GM12878 (cell line): ENCODE measurements at regions not wholly inside any gene's neighbourhood (a gene's known extent, or its start where the extent isn't known, plus 50 kb on each side); places are given as distances from the start of the nearest gene placed in this dataset.

Experiments used
- ATAC-seq: fragments of 200-7000 bp; cut with Tn5 transposase; 3 replicates; pipeline ENCODE4 v1.9.1; 2020; ENCODE audit warnings: mild to moderate bottlenecking, moderate library complexity
- BruUV-seq: library from RNA; stranded (reverse); fragments of 400-500 nt; replicated peaks from 2 replicates; lab custom pipeline; 2021; lab: Mats Ljungman, UMichigan
- CTCF ChIA-PET: fragments of 300-600 bp; sonication (Branson Sonifier 250); formaldehyde crosslinking; extraction: SDS; loops from one replicate; lab custom pipeline; 2021; ENCODE audit warnings: inconsistent platforms; lab: Yijun Ruan, JAX
- POLR2A ChIA-PET: fragments of 350-600 bp; formaldehyde crosslinking; extraction: SDS; loops from one replicate; lab custom pipeline; 2021; ENCODE audit warnings: inconsistent platforms; lab: Charles Lee
- RAD21 ChIA-PET: fragments of 300-600 bp; sonication (Branson Sonifier 250); formaldehyde crosslinking; loops from one replicate; lab custom pipeline; 2023; ENCODE audit warnings: antibody characterized with exemption; ENCODE audit not compliant: unreplicated experiment; lab: Charles Lee
- SMC1A ChIA-PET: fragments of 300-600 bp; sonication (Branson Sonifier 250); formaldehyde crosslinking; loops from one replicate; lab custom pipeline; 2023; ENCODE audit not compliant: unreplicated experiment, uncharacterized antibody; lab: Charles Lee
- DNase-seq: peaks from one replicate; pipeline ENCODE4 v3.0.0-alpha.2; 2011; ENCODE audit warnings: low read depth, low spot score
- FAIRE-seq: peaks from 3 replicates; lab custom pipeline; 2011; peaks lifted over from hg19 to GRCh38; lab: Jason Lieb, UNC
- H2AFZ ChIP-seq: 2 replicates; pipeline ENCODE4 v1.6.0; 2011; ENCODE audit warnings: low read depth, low read length, control low read depth; ENCODE audit not compliant: control insufficient read depth
- H3K27ac ChIP-seq: 2 replicates; pipeline ENCODE4 v1.5.1; 2011; ENCODE audit warnings: control low read depth; ENCODE audit not compliant: control insufficient read depth, insufficient read depth
- H3K27me3 ChIP-seq, 2 experiments: replicated peaks in 1 of 2; 2 replicates each; pipeline versions ENCODE4 v1.6.0 to v1.6.1; 2011; ENCODE audit warnings: low read length in 1 of 2; ENCODE audit not compliant: control insufficient read depth in 2 of 2, insufficient read depth in 2 of 2
- H3K36me3 ChIP-seq, 2 experiments: 2 replicates each; pipeline ENCODE4 v1.5.1; 2011; ENCODE audit warnings: low read length in 1 of 2; ENCODE audit not compliant: control insufficient read depth in 2 of 2, insufficient read depth in 2 of 2
- H3K4me1 ChIP-seq: 2 replicates; pipeline ENCODE4 v1.6.1; 2011; ENCODE audit warnings: mild to moderate bottlenecking, low read length, moderate library complexity, mixed read lengths; ENCODE audit not compliant: control insufficient read depth, insufficient read depth
- H3K4me2 ChIP-seq: 2 replicates; pipeline ENCODE4 v1.6.0; 2011; ENCODE audit warnings: control low read depth; ENCODE audit not compliant: control insufficient read depth, insufficient read depth
- H3K4me3 ChIP-seq: fragments of 200-600 bp; sonication (generic); 2 replicates; pipeline ENCODE4 v1.5.1; 2016
- H3K79me2 ChIP-seq: 2 replicates; pipeline ENCODE4 v1.6.0; 2011; ENCODE audit warnings: low read length; ENCODE audit not compliant: control insufficient read depth, insufficient read depth
- H3K9ac ChIP-seq: 2 replicates; pipeline ENCODE4 v1.8.0; 2011; ENCODE audit warnings: low read length, control low read depth, mixed read lengths; ENCODE audit not compliant: control insufficient read depth, insufficient read depth
- H3K9me3 ChIP-seq: replicated peaks from 3 replicates; pipeline ENCODE4 v1.5.1; 2011; ENCODE audit warnings: mild to moderate bottlenecking, low read length; ENCODE audit not compliant: control insufficient read depth, insufficient read depth
- H4K20me1 ChIP-seq: 2 replicates; pipeline ENCODE4 v1.6.0; 2011; ENCODE audit not compliant: control insufficient read depth, insufficient read depth
- ATF3 ChIP-seq: IDR thresholded peaks from 2 replicates; pipeline ENCODE4 v1.6.1; 2011; ENCODE audit warnings: low read depth, mild to moderate bottlenecking, low read length, moderate library complexity, borderline replicate concordance; ENCODE audit errors: extremely low read depth
- BCL3 ChIP-seq: IDR thresholded peaks from 2 replicates; pipeline ENCODE4 v1.6.1; 2011; ENCODE audit warnings: borderline replicate concordance, low read depth, mild to moderate bottlenecking, moderate library complexity, low read length; ENCODE audit not compliant: insufficient read depth, poor library complexity, severe bottlenecking
- BRCA1 ChIP-seq: IDR thresholded peaks from 2 replicates; pipeline ENCODE4 v1.6.1; 2011; ENCODE audit warnings: low read depth, low read length, improper control_type of control experiment
- CEBPZ ChIP-seq: fragments of 150-350 bp; IDR thresholded peaks from 2 replicates; pipeline ENCODE4 v1.6.1; 2016; ENCODE audit warnings: low read depth, low read length
- CREB1 ChIP-seq: IDR thresholded peaks from 2 replicates; pipeline ENCODE4 v1.6.1; 2012; ENCODE audit warnings: low read depth, mild to moderate bottlenecking, inconsistent platforms
- IRF5 ChIP-seq: fragments of 450-650 bp; IDR thresholded peaks from 2 replicates; pipeline ENCODE4 v1.6.1; 2017; ENCODE audit warnings: borderline replicate concordance
- KAT2A ChIP-seq: conservative IDR thresholded peaks from 2 replicates; pipeline ENCODE4 v1.6.1; 2011; ENCODE audit warnings: low read depth, low read length; ENCODE audit not compliant: control insufficient read depth
- LARP7 ChIP-seq: fragments of 450-650 bp; IDR thresholded peaks from 2 replicates; pipeline ENCODE4 v1.6.1; 2017; ENCODE audit warnings: mild to moderate bottlenecking
- MXI1 ChIP-seq: fragments of 150-350 bp; IDR thresholded peaks from 2 replicates; pipeline ENCODE4 v1.6.1; 2011; ENCODE audit warnings: low read depth, mild to moderate bottlenecking, inconsistent platforms, low read length, improper control_type of control experiment
- PAX8 ChIP-seq: fragments of 450-650 bp; IDR thresholded peaks from 2 replicates; pipeline ENCODE4 v1.6.1; 2017; ENCODE audit warnings: mild to moderate bottlenecking, moderate library complexity
- PKNOX1 ChIP-seq: fragments of 450-650 bp; IDR thresholded peaks from 2 replicates; pipeline ENCODE4 v1.6.1; 2016; ENCODE audit warnings: mild to moderate bottlenecking
- RBBP5 ChIP-seq: fragments of 200-600 bp; sonication (generic); conservative IDR thresholded peaks from 2 replicates; pipeline ENCODE4 v1.6.1; 2016
- SIN3A ChIP-seq: IDR thresholded peaks from 2 replicates; pipeline ENCODE4 v1.6.1; 2012; ENCODE audit warnings: low read depth, low read length, improper control_type of control experiment
- SIX5 ChIP-seq: IDR thresholded peaks from 2 replicates; pipeline ENCODE4 v1.6.1; 2011; ENCODE audit warnings: mild to moderate bottlenecking, low read depth, low read length, moderate library complexity; ENCODE audit not compliant: severe bottlenecking
- STAT3 ChIP-seq: IDR thresholded peaks from 2 replicates; pipeline ENCODE4 v1.6.1; 2011; ENCODE audit warnings: low read depth, low read length, improper control_type of control experiment
- TBL1XR1 ChIP-seq: IDR thresholded peaks from 2 replicates; pipeline ENCODE4 v1.6.1; 2012; ENCODE audit warnings: low read depth, low read length, improper control_type of control experiment
- WGBS: methylation state at CpG from one replicate; pipeline ENCODE4 v1.1.6; 2016; ENCODE audit warnings: low lambda C conversion rate; ENCODE audit not compliant: insufficient replicate concordance, insufficient coverage; ENCODE audit errors: missing lambda C conversion rate; 5-methylcytosine and 5-hydroxymethylcytosine counted together
- in situ Hi-C: fragments of 300-500 bp; cut with MboI; formaldehyde crosslinking; loops from 9 replicates; pipeline ENCODE4 v1.14.3; 2018; ENCODE audit warnings: mixed read lengths
- intact Hi-C: fragments of 100-400 bp; cut with micrococcal nuclease; formaldehyde crosslinking; loops from one replicate; pipeline ENCODE4 v1.14.2; 2022; ENCODE audit not compliant: unreplicated experiment

GRCh38 chr2:228700638-228701037 is 519.2 kb upstream of the SPHKAP start:
- POLR2A ChIA-PET = no interaction called here
- TF ChIP-seq BCL3 (no peak), STAT3 (no peak), TBL1XR1 (no peak), ATF3 (no peak), CEBPZ (no peak), PAX8 (no peak), IRF5 (no peak), SIX5 (no peak), CREB1 (no peak), RBBP5 (no peak), PKNOX1 (no peak), KAT2A (no peak), BRCA1 (no peak), SIN3A (no peak), LARP7 (no peak), MXI1 (no peak)

More at GRCh38 chr2:228700638-228701037, 519.2 kb upstream of the SPHKAP start:
- Histone ChIP-seq H3K36me3 (no peaks in the 10 kb centered on the region), H3K4me1 (no peaks in the 10 kb centered on the region), H3K4me3 (no peak overlapping the region), H2AFZ (no peak overlapping the region), H3K4me2 (no peak overlapping the region), H3K79me2 (no peaks in the 10 kb centered on the region), H4K20me1 (no peaks in the 10 kb centered on the region), H3K9me3 (no peaks in the 10 kb centered on the region), H3K9ac (no peak overlapping the region), H3K27ac (no peak overlapping the region), H3K27me3 (no peaks in the 10 kb centered on the region)
- no TSS peak for BruUV-seq
- ChIA-PET SMC1A (no interaction called here), CTCF (no interaction called here), RAD21 (no interaction called here)
- no peak for ATAC-seq
- in situ Hi-C loops (no loop called here), intact Hi-C loops (no loop called here)
- FAIRE-seq = no peak
- no peak for DNase-seq
- WGBS = 44% methylated on average over 6 of the region's 7 CpGs
